K562 (cell line): ENCODE measurements at regions not wholly inside any gene's neighbourhood (a gene's known extent, or its start where the extent isn't known, plus 50 kb on each side); places are given as distances from the start of the nearest gene placed in this dataset.

Experiments used
- ATAC-seq: fragments of 200-7000 bp; cut with Tn5 transposase; 3 replicates; pipeline ENCODE4 v1.9.1; 2020; ENCODE audit warnings: moderate library complexity
- BruUV-seq: library from RNA; stranded (reverse); fragments of 400-500 nt; replicated peaks from 2 replicates; lab custom pipeline; 2021; lab: Mats Ljungman, UMichigan
- CTCF ChIA-PET: fragments of 300-600 bp; formaldehyde crosslinking; extraction: SDS; loops from one replicate; lab custom pipeline; 2021; ENCODE audit warnings: low intra/inter-chr PET ratio; lab: Yijun Ruan, JAX
- POLR2A ChIA-PET: fragments of 300-600, 350-650 bp; sonication (Branson Sonifier 250); formaldehyde crosslinking; extraction: SDS; loops from one replicate; lab custom pipeline; 2021; ENCODE audit warnings: antibody characterized with exemption, inconsistent platforms; lab: Yijun Ruan, JAX
- DNase-seq, 4 experiments: peaks; one replicate each; pipeline versions ENCODE4 v3.0.0 to v3.0.0-alpha.2; 2011 to 2018; ENCODE audit warnings: low spot score in 3 of 4, mixed read lengths in 3 of 4; ENCODE audit errors: extremely low read depth in 1 of 4
- FAIRE-seq: peaks from 2 replicates; lab custom pipeline; 2011; peaks lifted over from hg19 to GRCh38; lab: Jason Lieb, UNC
- H2AFZ ChIP-seq: 2 replicates; pipeline ENCODE4 v1.6.0; 2011; ENCODE audit warnings: low read depth, low read length, control low read depth, inconsistent platforms
- H3K27ac ChIP-seq: fragments of 200-600 bp; 3 replicates; pipeline ENCODE4 v1.8.0; 2011; ENCODE audit warnings: low read depth, mild to moderate bottlenecking, control low read depth, inconsistent platforms, low read length, moderate library complexity, mixed read lengths; ENCODE audit errors: extremely low read depth
- H3K27me3 ChIP-seq, 2 experiments: fragments of 300-600 bp in 1 of 2; 2 replicates in 1 of 2; 3 replicates in 1 of 2; pipeline versions ENCODE4 v1.6.0 to v1.8.0; 2011; ENCODE audit warnings: inconsistent platforms in 2 of 2, low read length in 2 of 2, mild to moderate bottlenecking in 1 of 2, mixed read lengths in 1 of 2, moderate library complexity in 1 of 2; ENCODE audit not compliant: control insufficient read depth in 2 of 2, insufficient read depth in 2 of 2
- H3K36me3 ChIP-seq: fragments of 300-600 bp; 3 replicates; pipeline ENCODE4 v1.8.0; 2011; ENCODE audit warnings: mild to moderate bottlenecking, low read length, inconsistent platforms; ENCODE audit not compliant: control insufficient read depth, insufficient read depth
- H3K4me1 ChIP-seq, 2 experiments: fragments of 200-600 bp in 1 of 2; replicated peaks in 1 of 2; 2 replicates in 1 of 2; 3 replicates in 1 of 2; pipeline versions ENCODE4 v1.5.1 to v1.8.0; 2011; ENCODE audit warnings: inconsistent platforms in 2 of 2, low read length in 2 of 2, mild to moderate bottlenecking in 1 of 2, mixed read lengths in 1 of 2, moderate library complexity in 1 of 2; ENCODE audit not compliant: control insufficient read depth in 2 of 2, insufficient read depth in 2 of 2
- H3K4me2 ChIP-seq: 2 replicates; pipeline ENCODE4 v1.6.1; 2011; ENCODE audit warnings: low read length, control low read depth, inconsistent platforms, mixed read lengths; ENCODE audit not compliant: insufficient read depth
- H3K4me3 ChIP-seq: fragments of 200-600 bp; sonication (generic), shearing (Covaris generic); 2 replicates; pipeline ENCODE4 v1.5.1; 2016; ENCODE audit warnings: control low read depth, inconsistent platforms
- H3K79me2 ChIP-seq: fragments of 200-600 bp; 3 replicates; pipeline ENCODE4 v1.8.0; 2011; ENCODE audit warnings: low read length, inconsistent platforms; ENCODE audit not compliant: control insufficient read depth, insufficient read depth
- H3K9ac ChIP-seq, 2 experiments: 2 replicates each; pipeline versions ENCODE4 v1.6.0 to v1.6.1; 2011; ENCODE audit warnings: low read depth in 2 of 2, low read length in 2 of 2, control low read depth in 1 of 2, inconsistent platforms in 1 of 2, mild to moderate bottlenecking in 1 of 2, mixed read lengths in 1 of 2; ENCODE audit not compliant: insufficient read depth in 1 of 2
- H3K9me1 ChIP-seq: one replicate; pipeline ENCODE4 v1.6.0; 2011; ENCODE audit warnings: inconsistent platforms, mild to moderate bottlenecking, low read length, moderate library complexity; ENCODE audit not compliant: control insufficient read depth, insufficient read depth
- H3K9me3 ChIP-seq: replicated peaks from 2 replicates; pipeline ENCODE4 v1.5.1; 2011; ENCODE audit warnings: low read depth, low read length, inconsistent platforms; ENCODE audit not compliant: control insufficient read depth, insufficient read depth
- H4K20me1 ChIP-seq: replicated peaks from 2 replicates; pipeline ENCODE4 v1.6.1; 2011; ENCODE audit warnings: low read length, inconsistent platforms, mixed read lengths; ENCODE audit not compliant: control insufficient read depth, insufficient read depth
- ARID1B ChIP-seq: fragments of 450-650 bp; IDR thresholded peaks from 2 replicates; pipeline ENCODE4 v1.6.1; 2016; ENCODE audit warnings: antibody characterized with exemption, mild to moderate bottlenecking, inconsistent platforms
- CTBP1 ChIP-seq: fragments of 450-650 bp; IDR thresholded peaks from 2 replicates; pipeline ENCODE4 v1.6.1; 2016; ENCODE audit warnings: borderline replicate concordance
- DLX4 ChIP-seq: fragments of 250-450 bp; sonication (Bioruptor Pico); IDR thresholded peaks from 2 replicates; pipeline ENCODE4 v1.6.1; 2021; ENCODE audit warnings: mild to moderate bottlenecking
- EGR1 ChIP-seq: fragments of 450-650 bp; conservative IDR thresholded peaks from 2 replicates; pipeline ENCODE4 v1.6.1; 2017; ENCODE audit warnings: mild to moderate bottlenecking
- MIER1 ChIP-seq: fragments of 450-650 bp; IDR thresholded peaks from 2 replicates; pipeline ENCODE4 v1.6.1; 2016; ENCODE audit warnings: antibody characterized with exemption, mild to moderate bottlenecking, low read depth
- THRB ChIP-seq: fragments of 450-650 bp; formaldehyde crosslinking; conservative IDR thresholded peaks from 2 replicates; pipeline ENCODE4 v1.4.0; 2022; ENCODE audit warnings: mild to moderate bottlenecking, missing genetic modification characterization
- ZBTB40 ChIP-seq, 2 experiments: fragments of 450-650 bp in 1 of 2; sonication (generic) in 1 of 2; formaldehyde crosslinking in 1 of 2; IDR thresholded peaks; 2 replicates each; pipeline versions ENCODE4 v1.7.1 to v1.9.0; 2016 to 2022; ENCODE audit warnings: inconsistent platforms in 1 of 2, mild to moderate bottlenecking in 1 of 2, missing genetic modification reagents in 1 of 2
- WGBS: fragments of 100-300 bp; shearing (Covaris generic); methylation state at CpG from one replicate; pipeline ENCODE4 v1.1.6; 2016; ENCODE audit warnings: low coverage, mixed read lengths; ENCODE audit not compliant: insufficient coverage; ENCODE audit errors: missing lambda C conversion rate; 5-methylcytosine and 5-hydroxymethylcytosine counted together
- in situ Hi-C: fragments of 300-500 bp; cut with MboI; formaldehyde crosslinking; loops from 4 replicates; pipeline ENCODE4 v1.15.0; 2018; ENCODE audit warnings: inconsistent platforms, mixed read lengths
- intact Hi-C: fragments of 100-400 bp; cut with micrococcal nuclease; formaldehyde crosslinking; loops from 2 replicates; pipeline ENCODE4 v1.14.2; 2022
- TF ChIP-seq, protein P1 (sequence below): fragments of 250-450 bp; sonication (Bioruptor Pico); IDR thresholded peaks from 2 replicates; pipeline ENCODE4 v1.5.0; 2020; ENCODE audit warnings: mild to moderate bottlenecking

- DNase-seq = no peak
- Histone ChIP-seq H3K4me3 (no peak overlapping the region), H3K79me2 (no peaks in the 10 kb centered on the region), H2AFZ (peak overlapping the region; percentile 77; the same call in 1 of the 2 replicates), H3K4me1 (peaks cover 16 to 34% of the 10 kb centered on the region in 2 experiments), H3K9me1 (no peaks in the 10 kb centered on the region), H3K36me3 (no peaks in the 10 kb centered on the region), H3K4me2 (no peak overlapping the region; the same call in 1 of the 2 replicates), H3K27ac (peak overlapping the region; percentile 69; the same call in 1 of the 3 replicates), H3K27me3 (no peaks in the 10 kb centered on the region), H4K20me1 (no peaks in the 10 kb centered on the region), H3K9me3 (no peaks in the 10 kb centered on the region), H3K9ac (no peak overlapping the region)
- ChIA-PET POLR2A (interaction anchor here (1.1 to 1.7 kb wide), 2 partner anchors 13 to 16 kb away, joined by 3 to 6 read pairs; no protein-coding TSS in a partner anchor), CTCF (no interaction called here)
- 88% methylated on average over 4 of the region's 4 CpGs for WGBS
- ATAC-seq = no peak
- in situ Hi-C loops (no loop called here), intact Hi-C loops (no loop called here)
- peak; percentile 96 for TF ChIP-seq ZBTB40 (IDR thresholded peaks at IDR 0.05)
- TF ChIP-seq ZBTB40 (CRISPR knock-in tag; IDR thresholded peaks at IDR 0.05) = peak; percentile 94
- no peak for TF ChIP-seq THRB (CRISPR knock-in tag)
- TF ChIP-seq EGR1 = no peak
- TF ChIP-seq, protein P1, sequence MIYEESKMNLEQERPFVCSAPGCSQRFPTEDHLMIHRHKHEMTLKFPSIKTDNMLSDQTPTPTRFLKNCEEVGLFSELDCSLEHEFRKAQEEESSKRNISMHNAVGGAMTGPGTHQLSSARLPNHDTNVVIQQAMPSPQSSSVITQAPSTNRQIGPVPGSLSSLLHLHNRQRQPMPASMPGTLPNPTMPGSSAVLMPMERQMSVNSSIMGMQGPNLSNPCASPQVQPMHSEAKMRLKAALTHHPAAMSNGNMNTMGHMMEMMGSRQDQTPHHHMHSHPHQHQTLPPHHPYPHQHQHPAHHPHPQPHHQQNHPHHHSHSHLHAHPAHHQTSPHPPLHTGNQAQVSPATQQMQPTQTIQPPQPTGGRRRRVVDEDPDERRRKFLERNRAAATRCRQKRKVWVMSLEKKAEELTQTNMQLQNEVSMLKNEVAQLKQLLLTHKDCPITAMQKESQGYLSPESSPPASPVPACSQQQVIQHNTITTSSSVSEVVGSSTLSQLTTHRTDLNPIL (CRISPR knock-in tag) = no peak
- no peak for TF ChIP-seq CTBP1
- TF ChIP-seq ARID1B = no peak
- TF ChIP-seq DLX4 (CRISPR knock-in tag) = no peak
- TF ChIP-seq MIER1 = no peak
- no TSS peak for BruUV-seq
- no peak for FAIRE-seq
Measured at GRCh38 chr4:81785338-81785737, 313.6 kb upstream of the RASGEF1B start.
